GM19467 (cell line): ENCODE measurements at regions not wholly inside any gene's neighbourhood (a gene's known extent, or its start where the extent isn't known, plus 50 kb on each side); places are given as distances from the start of the nearest gene placed in this dataset.

Experiments
- ATAC-seq: cut with Tn5 transposase; IDR thresholded peaks from one replicate; pipeline ENCODE4 v1.9.1; 2021; ENCODE audit warnings: mild to moderate bottlenecking, moderate library complexity; ENCODE audit not compliant: unreplicated experiment

- ATAC-seq = no peak
These were observed 113.2 kb downstream of the HERPUD2 start for GRCh38 chr7:35581605-35582210.

DNA sequence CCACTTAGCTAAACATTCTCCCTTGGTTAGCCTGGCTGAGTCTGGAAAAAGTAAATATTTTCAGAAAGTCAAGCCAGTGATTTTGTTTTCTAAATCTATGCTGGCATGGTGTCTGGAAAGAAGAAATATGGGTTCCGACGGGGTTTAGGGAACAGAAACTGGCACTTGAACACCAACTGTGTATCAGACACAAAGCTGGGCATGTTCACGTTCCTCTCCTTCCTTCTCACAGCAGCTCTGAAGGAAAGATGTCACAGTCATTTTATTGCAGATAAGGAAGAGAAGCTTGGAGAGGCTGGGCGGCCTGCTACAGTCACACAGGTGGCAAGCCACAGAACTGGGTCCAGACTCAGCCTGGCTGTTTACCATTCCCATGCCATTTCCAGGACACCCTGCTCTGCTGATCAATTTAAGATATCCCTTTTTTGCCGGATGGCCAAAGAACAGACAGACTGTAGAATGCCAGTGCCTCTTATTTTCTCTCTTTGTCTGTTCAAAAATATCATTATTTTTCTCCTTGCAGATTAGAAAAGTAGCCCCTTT is 118.8 kb downstream of the HERPUD2 start:
- no peak for ATAC-seq

DNA sequence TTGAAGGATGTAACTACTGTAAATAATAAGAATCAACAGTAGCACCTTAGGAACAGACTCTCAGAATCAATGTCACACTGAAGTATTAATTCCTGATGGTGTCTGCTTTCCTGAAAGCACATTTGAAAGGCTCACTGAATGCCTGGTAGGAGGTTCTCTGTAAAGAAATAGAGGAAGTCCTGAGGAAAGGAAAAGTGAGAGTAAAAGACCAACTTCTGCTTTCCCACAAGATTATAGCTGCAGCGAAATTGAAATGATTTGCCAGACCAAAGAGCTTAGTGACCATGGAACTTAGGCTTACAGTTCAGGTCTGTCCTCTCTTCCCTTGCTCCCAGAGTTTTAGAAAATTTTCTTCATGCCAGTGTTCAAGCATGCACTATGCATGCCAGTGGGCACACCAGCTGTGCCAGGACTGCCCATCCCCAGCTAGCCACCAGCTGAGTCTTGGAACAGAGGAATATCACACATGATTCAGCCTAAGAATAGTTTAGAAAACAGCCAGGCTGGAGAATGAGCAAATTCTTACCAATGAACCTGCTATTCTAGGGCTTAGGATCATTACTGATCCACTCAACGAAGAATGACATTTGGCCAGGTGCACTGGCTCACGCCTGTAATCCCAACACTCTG is 123.2 kb downstream of the HERPUD2 start:
- ATAC-seq = no peak

- ATAC-seq = no peak
These were observed 124.0 kb downstream of the HERPUD2 start for GRCh38 chr7:35570937-35571336.

GRCh38 chr7:35565927-35566326 is 129.0 kb downstream of the HERPUD2 start:
- ATAC-seq = no peak

GRCh38 chr7:35558841-35559240 is 136.1 kb downstream of the HERPUD2 start:
- no peak for ATAC-seq

- no peak for ATAC-seq
These were observed 138.1 kb downstream of the HERPUD2 start for GRCh38 chr7:35556515-35557471.

- ATAC-seq = no peak
These were observed 139.0 kb downstream of the HERPUD2 start for GRCh38 chr7:35555934-35556333.

- no peak for ATAC-seq
These were observed 139.5 kb downstream of the HERPUD2 start for GRCh38 chr7:35555386-35555785.

- ATAC-seq = no peak
These were observed 141.4 kb downstream of the HERPUD2 start for GRCh38 chr7:35553519-35553918.

DNA sequence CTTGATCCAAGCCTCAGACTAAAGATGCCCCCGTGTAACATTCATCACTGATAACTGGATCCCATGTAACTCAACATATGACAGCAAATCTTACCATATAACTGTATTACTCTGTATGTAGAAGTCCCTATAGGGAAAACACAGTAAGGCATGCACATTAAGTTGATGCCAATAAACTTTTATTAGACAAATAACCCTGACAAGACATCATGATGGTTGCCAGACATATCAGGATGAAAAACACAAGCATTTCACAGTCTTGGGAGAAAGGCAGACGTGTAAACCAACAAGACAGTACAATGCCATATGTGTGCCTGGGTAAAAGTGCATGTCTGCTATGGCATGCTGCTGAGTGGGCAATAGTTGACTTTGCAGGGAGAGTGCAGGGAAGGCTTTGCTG is 142.2 kb downstream of the HERPUD2 start:
- ATAC-seq = no peak

GRCh38 chr7:35551321-35552081 is 143.4 kb downstream of the HERPUD2 start:
- no peak for ATAC-seq

DNA sequence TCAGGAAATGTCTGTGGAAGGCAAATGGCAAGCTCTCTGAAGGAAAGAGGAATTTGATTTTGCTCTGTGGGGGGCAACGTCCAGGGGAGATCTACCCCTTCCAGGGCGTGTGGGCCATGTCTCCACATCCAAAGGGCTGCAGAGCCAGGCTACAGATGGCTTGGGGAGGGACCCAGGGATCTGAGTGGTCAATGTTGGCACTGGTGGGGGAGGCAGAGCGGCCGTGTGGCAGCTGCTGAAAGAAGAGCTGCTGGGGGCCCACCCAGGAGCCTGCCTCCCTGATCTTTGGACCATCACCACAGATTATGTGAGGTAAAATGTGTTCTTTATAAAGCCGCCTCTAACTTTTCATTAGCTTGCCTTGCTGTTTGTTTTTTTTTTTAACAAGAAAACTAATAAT is 144.1 kb downstream of the HERPUD2 start:
- no peak for ATAC-seq

DNA sequence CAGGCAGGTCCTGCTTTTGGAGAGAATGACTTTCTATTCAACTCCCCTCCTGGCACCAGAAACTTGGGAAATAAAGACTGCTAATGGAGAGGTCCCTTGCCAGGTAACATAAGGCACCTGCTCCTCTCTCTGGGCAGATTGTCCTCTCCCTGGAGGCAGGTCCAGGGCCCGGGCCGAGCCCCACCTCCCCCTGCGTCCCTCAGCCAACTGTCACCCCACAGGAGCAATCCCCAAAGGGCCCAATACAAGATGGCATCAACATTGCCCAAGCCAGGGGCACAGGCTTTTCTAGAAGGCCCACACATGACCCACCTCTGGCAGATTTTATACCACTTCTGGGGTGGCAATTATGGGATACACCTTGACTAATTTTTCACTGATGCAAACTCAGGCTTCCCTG is 145.2 kb downstream of the HERPUD2 start:
- ATAC-seq = no peak

- ATAC-seq = no peak
These were observed 146.6 kb downstream of the HERPUD2 start for GRCh38 chr7:35548291-35548690.

DNA sequence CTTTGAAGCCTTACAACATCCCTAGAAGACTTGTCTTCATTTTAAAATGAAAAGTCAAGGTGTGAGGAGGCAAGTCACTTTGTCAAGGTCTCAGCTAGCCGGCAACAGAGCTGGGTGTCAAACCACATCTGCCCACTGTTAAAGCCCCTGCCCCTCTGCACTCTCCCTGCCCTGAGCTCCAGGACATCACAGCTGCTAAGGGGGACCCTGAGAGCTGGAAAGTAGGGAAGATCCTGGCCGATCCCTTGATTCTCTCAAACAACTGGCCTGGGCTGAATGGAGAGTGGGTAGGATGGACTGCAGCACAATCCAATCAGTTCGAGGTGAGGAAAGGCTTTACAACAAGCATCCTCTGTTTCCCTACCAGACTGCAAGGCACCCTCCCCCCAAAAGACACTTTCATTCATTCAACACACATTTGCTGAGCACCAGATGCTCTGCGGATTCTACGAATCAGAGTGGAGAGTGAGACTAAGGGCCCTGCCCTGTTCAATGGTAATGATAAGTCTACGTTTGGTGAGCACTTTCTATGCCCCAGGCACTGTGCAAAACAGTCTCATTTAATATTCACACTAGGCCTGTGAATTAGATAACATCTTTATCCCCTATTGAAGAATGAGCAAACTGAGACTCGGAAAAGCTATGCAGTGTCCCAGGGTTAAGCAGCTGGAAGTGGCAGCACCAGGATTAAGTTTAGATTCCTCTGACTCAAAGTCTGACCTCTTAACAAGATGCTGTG is 148.1 kb downstream of the HERPUD2 start:
- no peak for ATAC-seq

DNA sequence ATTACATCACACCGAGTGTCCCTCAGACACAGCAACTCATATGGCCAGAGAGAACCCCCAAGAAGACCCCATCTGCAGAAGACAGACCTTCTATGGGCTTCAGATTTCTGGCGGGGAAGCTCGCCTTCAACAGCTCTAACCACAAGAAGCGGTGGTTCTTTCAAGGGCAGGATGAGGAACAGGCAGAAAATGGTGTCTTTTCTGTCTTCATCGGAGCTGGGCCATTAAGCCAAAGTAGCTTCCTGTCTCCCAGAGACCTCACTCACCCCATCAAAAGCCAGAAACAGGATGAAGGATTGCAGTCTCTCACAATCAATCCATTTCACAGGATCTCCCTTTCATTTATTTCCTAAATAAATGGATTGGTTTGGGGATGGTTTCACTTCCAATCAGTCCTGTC is 149.1 kb downstream of the HERPUD2 start:
- ATAC-seq = no peak

GRCh38 chr7:35544028-35544742 is 150.8 kb downstream of the HERPUD2 start:
- no peak for ATAC-seq
